GM23338 (cell line): ENCODE measurements at regions not wholly inside any gene's neighbourhood (a gene's known extent, or its start where the extent isn't known, plus 50 kb on each side); places are given as distances from the start of the nearest gene placed in this dataset.
"Not testable (repeated sequence)": the region's sequence is repeated elsewhere in the genome, so short reads cannot be mapped to it uniquely, and the experiment has no call there.

ENCODE experiments used
- ATAC-seq: fragments of 200-7000 bp; cut with Tn5 transposase; 3 replicates; pipeline ENCODE4 v1.9.1; 2020
- DNase-seq: peaks from one replicate; pipeline ENCODE4 v3.0.0-alpha.2; 2015; ENCODE audit warnings: low spot score
- H2AFZ ChIP-seq: fragments of 200-600 bp; sonication (generic); 2 replicates; pipeline ENCODE4 v1.8.0; 2016; ENCODE audit warnings: antibody characterized with exemption, mild to moderate bottlenecking, moderate library complexity
- H3F3A ChIP-seq: fragments of 200-600 bp; sonication (generic); replicated peaks from 2 replicates; pipeline ENCODE4 v1.8.0; 2017; ENCODE audit warnings: antibody characterized with exemption, mixed run types, low read depth
- H3K27ac ChIP-seq: fragments of 200-600 bp; sonication (generic); 2 replicates; pipeline ENCODE4 v1.6.1; 2016; ENCODE audit warnings: low read depth
- H3K27me3 ChIP-seq: fragments of 200-600 bp; sonication (generic); 2 replicates; pipeline ENCODE4 v1.8.0; 2016; ENCODE audit warnings: mild to moderate bottlenecking, mixed run types, moderate library complexity; ENCODE audit not compliant: insufficient read depth
- H3K36me3 ChIP-seq: fragments of 200-600 bp; sonication (generic); 2 replicates; pipeline ENCODE4 v1.8.0; 2016; ENCODE audit warnings: mild to moderate bottlenecking; ENCODE audit not compliant: insufficient read depth
- H3K4me1 ChIP-seq: fragments of 200-600 bp; sonication (generic); 2 replicates; pipeline ENCODE4 v1.8.0; 2016; ENCODE audit warnings: mild to moderate bottlenecking, moderate library complexity; ENCODE audit not compliant: insufficient read depth
- H3K4me2 ChIP-seq: fragments of 200-600 bp; sonication (generic); 2 replicates; pipeline ENCODE4 v1.7.1; 2017; ENCODE audit warnings: mixed run types
- H3K4me3 ChIP-seq: fragments of 200-600 bp; sonication (generic); 2 replicates; pipeline ENCODE4 v1.6.1; 2016; ENCODE audit warnings: mixed run types
- H3K79me2 ChIP-seq: fragments of 200-600 bp; sonication (generic); replicated peaks from 2 replicates; pipeline ENCODE4 v1.8.0; 2017; ENCODE audit warnings: mild to moderate bottlenecking; ENCODE audit not compliant: insufficient read depth
- H3K9me2 ChIP-seq: fragments of 200-600 bp; sonication (generic); 2 replicates; pipeline ENCODE4 v1.8.0; 2017; ENCODE audit not compliant: insufficient read depth
- H4K20me1 ChIP-seq: fragments of 200-600 bp; sonication (generic); replicated peaks from 2 replicates; pipeline ENCODE4 v1.8.0; 2017; ENCODE audit warnings: mild to moderate bottlenecking; ENCODE audit not compliant: insufficient read depth
- H3K27ac Mint-ChIP-seq: 2 replicates; pipeline ENCODE4 v1.8.0; 2020; ENCODE audit warnings: inconsistent platforms, mild to moderate bottlenecking, moderate library complexity, mixed read lengths
- H3K27me3 Mint-ChIP-seq: 3 replicates; pipeline ENCODE4 v1.8.0; 2022; ENCODE audit warnings: low read depth, mild to moderate bottlenecking, moderate library complexity, mixed read lengths, inconsistent platforms; ENCODE audit not compliant: insufficient read depth, poor library complexity
- H3K36me3 Mint-ChIP-seq: 3 replicates; pipeline ENCODE4 v1.8.0; 2021; ENCODE audit warnings: low read depth, mild to moderate bottlenecking, inconsistent platforms, moderate library complexity, mixed read lengths
- H3K4me1 Mint-ChIP-seq: 3 replicates; pipeline ENCODE4 v1.8.0; 2020; ENCODE audit warnings: mild to moderate bottlenecking, inconsistent platforms, mixed read lengths
- H3K4me3 Mint-ChIP-seq: 3 replicates; pipeline ENCODE4 v1.8.0; 2021; ENCODE audit warnings: moderate library complexity, mild to moderate bottlenecking, inconsistent platforms, mixed read lengths
- H3K9me3 Mint-ChIP-seq: 3 replicates; pipeline ENCODE4 v1.8.0; 2020; ENCODE audit warnings: moderate library complexity, mild to moderate bottlenecking, inconsistent platforms, mixed read lengths
- CREB1 ChIP-seq: fragments of 250-450 bp; sonication (Bioruptor Pico); IDR thresholded peaks from 2 replicates; pipeline ENCODE4 v1.5.0; 2020; ENCODE audit warnings: low read depth, mild to moderate bottlenecking, moderate library complexity
- CTCF ChIP-seq, 2 experiments: fragments of 200-600 bp in 1 of 2; sonication (generic) in 1 of 2; conservative IDR thresholded peaks; 2 replicates each; pipeline versions ENCODE4 v1.5.1 to v1.6.1; 2016 to 2017; ENCODE audit warnings: antibody characterized with exemption in 2 of 2, low read depth in 2 of 2, mild to moderate bottlenecking in 2 of 2, moderate library complexity in 1 of 2
- EZH2 ChIP-seq: fragments of 200-600 bp; sonication (generic); IDR thresholded peaks from one replicate; pipeline ENCODE4 v1.8.0; 2017; ENCODE audit warnings: antibody characterized with exemption, mild to moderate bottlenecking, low read depth; ENCODE audit not compliant: unreplicated experiment
- JUNB ChIP-seq: IDR thresholded peaks from one replicate; pipeline ENCODE4 v1.6.1; 2016; ENCODE audit warnings: antibody characterized with exemption; ENCODE audit not compliant: unreplicated experiment
- NANOG ChIP-seq: IDR thresholded peaks from 2 replicates; pipeline ENCODE4 v1.6.1; 2016; ENCODE audit warnings: antibody characterized with exemption, borderline replicate concordance
- POLR2AphosphoS5 ChIP-seq: IDR thresholded peaks from 2 replicates; pipeline ENCODE4 v1.6.1; 2016; ENCODE audit warnings: antibody characterized with exemption, low read depth
- STAT1 ChIP-seq: IDR thresholded peaks from one replicate; pipeline ENCODE4 v1.6.1; 2016; ENCODE audit warnings: antibody characterized with exemption; ENCODE audit not compliant: unreplicated experiment
- ZNF114 ChIP-seq: fragments of 250-450 bp; sonication (Bioruptor Pico); IDR thresholded peaks from 2 replicates; pipeline ENCODE4 v1.5.0; 2020; ENCODE audit warnings: mild to moderate bottlenecking, moderate library complexity
- ZNF331 ChIP-seq: fragments of 250-450 bp; sonication (Bioruptor Pico); IDR thresholded peaks from 2 replicates; pipeline ENCODE4 v1.5.0; 2020; ENCODE audit warnings: low read depth, mild to moderate bottlenecking, moderate library complexity
- TF ChIP-seq, protein P1 (sequence below): IDR thresholded peaks from one replicate; pipeline ENCODE4 v1.6.1; 2018; ENCODE audit warnings: antibody characterized with exemption; ENCODE audit not compliant: unreplicated experiment
- TF ChIP-seq, protein P2 (sequence below): IDR thresholded peaks from 2 replicates; pipeline ENCODE4 v1.6.1; 2016; ENCODE audit warnings: antibody characterized with exemption

DNA sequence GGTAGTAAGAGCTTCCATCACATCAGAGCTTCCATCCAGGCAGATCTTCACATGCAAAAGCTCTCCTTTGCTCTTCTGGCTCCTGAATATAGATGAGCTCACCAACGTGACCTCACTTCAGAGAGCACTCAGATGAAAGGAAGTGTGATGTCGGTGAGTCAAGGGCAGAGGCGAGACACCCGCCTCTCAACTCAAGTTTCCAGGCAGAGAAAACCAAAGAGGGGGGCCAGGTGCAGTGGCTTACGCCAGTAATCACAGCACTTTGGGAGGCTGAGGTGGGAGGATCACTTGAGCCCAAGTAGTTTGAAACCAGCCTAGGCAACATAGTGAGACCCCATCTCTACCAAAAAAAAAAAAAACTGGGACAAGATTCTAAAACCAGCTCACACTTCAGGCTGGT is 126.9 kb downstream of the DUSP6 start (continued):
- TF ChIP-seq, protein P1, sequence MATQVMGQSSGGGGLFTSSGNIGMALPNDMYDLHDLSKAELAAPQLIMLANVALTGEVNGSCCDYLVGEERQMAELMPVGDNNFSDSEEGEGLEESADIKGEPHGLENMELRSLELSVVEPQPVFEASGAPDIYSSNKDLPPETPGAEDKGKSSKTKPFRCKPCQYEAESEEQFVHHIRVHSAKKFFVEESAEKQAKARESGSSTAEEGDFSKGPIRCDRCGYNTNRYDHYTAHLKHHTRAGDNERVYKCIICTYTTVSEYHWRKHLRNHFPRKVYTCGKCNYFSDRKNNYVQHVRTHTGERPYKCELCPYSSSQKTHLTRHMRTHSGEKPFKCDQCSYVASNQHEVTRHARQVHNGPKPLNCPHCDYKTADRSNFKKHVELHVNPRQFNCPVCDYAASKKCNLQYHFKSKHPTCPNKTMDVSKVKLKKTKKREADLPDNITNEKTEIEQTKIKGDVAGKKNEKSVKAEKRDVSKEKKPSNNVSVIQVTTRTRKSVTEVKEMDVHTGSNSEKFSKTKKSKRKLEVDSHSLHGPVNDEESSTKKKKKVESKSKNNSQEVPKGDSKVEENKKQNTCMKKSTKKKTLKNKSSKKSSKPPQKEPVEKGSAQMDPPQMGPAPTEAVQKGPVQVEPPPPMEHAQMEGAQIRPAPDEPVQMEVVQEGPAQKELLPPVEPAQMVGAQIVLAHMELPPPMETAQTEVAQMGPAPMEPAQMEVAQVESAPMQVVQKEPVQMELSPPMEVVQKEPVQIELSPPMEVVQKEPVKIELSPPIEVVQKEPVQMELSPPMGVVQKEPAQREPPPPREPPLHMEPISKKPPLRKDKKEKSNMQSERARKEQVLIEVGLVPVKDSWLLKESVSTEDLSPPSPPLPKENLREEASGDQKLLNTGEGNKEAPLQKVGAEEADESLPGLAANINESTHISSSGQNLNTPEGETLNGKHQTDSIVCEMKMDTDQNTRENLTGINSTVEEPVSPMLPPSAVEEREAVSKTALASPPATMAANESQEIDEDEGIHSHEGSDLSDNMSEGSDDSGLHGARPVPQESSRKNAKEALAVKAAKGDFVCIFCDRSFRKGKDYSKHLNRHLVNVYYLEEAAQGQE, result no peak
- TF ChIP-seq, protein P2, sequence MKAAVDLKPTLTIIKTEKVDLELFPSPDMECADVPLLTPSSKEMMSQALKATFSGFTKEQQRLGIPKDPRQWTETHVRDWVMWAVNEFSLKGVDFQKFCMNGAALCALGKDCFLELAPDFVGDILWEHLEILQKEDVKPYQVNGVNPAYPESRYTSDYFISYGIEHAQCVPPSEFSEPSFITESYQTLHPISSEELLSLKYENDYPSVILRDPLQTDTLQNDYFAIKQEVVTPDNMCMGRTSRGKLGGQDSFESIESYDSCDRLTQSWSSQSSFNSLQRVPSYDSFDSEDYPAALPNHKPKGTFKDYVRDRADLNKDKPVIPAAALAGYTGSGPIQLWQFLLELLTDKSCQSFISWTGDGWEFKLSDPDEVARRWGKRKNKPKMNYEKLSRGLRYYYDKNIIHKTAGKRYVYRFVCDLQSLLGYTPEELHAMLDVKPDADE, result no peak
- no peak for TF ChIP-seq CTCF (conservative IDR thresholded peaks at IDR 0.05; ENCODE audit: low read depth in 2 of 2)

GRCh38 chr12:89222580-89222979 is 129.7 kb downstream of the DUSP6 start:
- H3K27ac Mint-ChIP-seq, ATAC-seq, H3K27ac ChIP-seq, H3K79me2 ChIP-seq, H3K9me3 Mint-ChIP-seq, H3F3A ChIP-seq, DNase-seq, H3K36me3 ChIP-seq, H3K4me3 ChIP-seq, H3K4me2 ChIP-seq, H3K9me2 ChIP-seq, H4K20me1 ChIP-seq, H3K27me3 ChIP-seq, H3K4me3 Mint-ChIP-seq: not testable (repeated sequence)
- peaks cover 16% of the 10 kb centered on the region for H3K4me1 ChIP-seq
- Mint-ChIP-seq H3K4me1 (peaks cover 29% of the 10 kb centered on the region), H3K27me3 (peaks cover 11% of the 10 kb centered on the region), H3K36me3 (peaks cover 14% of the 10 kb centered on the region; the same call in 2 of the 3 replicates)
- H2AFZ ChIP-seq, result peak overlapping the region; percentile 12; the same call in 1 of the 2 replicates

DNA sequence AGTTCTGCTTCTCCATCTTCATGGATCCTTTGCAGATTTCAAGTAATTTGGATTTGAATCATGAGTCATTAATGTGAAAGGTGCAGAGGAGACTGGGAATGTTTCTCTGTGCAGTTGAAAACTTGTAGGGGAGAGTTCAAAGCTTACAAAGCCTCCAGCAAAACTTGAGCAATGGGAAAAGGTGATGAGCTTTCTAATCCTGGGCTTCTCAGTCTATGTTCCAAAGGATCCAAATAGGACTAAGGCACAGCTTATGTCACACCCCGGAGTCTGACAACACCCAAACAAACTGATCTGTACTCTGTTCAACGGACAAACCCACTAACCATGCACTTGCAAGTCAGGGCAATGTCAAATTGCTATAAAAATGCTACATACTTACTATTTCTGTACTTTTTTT is 134.8 kb downstream of the DUSP6 start:
- no peak overlapping the region for H3K4me3 ChIP-seq
- H3K27ac Mint-ChIP-seq, result no peak overlapping the region
- H3K4me2 ChIP-seq, result no peak overlapping the region
- H3K36me3 Mint-ChIP-seq, result no peaks in the 10 kb centered on the region; the same call in 2 of the 3 replicates
- no peaks in the 10 kb centered on the region for H4K20me1 ChIP-seq
- no peaks in the 10 kb centered on the region for H3K9me2 ChIP-seq
- peaks cover 3% of the 10 kb centered on the region; the same call in 1 of the 3 replicates for H3K9me3 Mint-ChIP-seq
- H3K27me3 Mint-ChIP-seq, result no peaks in the 10 kb centered on the region
- no peaks in the 10 kb centered on the region for H3K4me1 ChIP-seq
- no peaks in the 10 kb centered on the region for H3K27me3 ChIP-seq
- no peak overlapping the region for H3K4me3 Mint-ChIP-seq
- no peaks in the 10 kb centered on the region for H3K79me2 ChIP-seq
- H3K36me3 ChIP-seq, result no peaks in the 10 kb centered on the region
- H3K4me1 Mint-ChIP-seq, result peaks cover 9% of the 10 kb centered on the region
- no peaks in the 10 kb centered on the region for H3F3A ChIP-seq
- DNase-seq (no peak), ATAC-seq (no peak)
- peak overlapping the region; percentile 94 for H2AFZ ChIP-seq
- no peak overlapping the region for H3K27ac ChIP-seq
- TF ChIP-seq ZNF114 (CRISPR knock-in tag) (no peak), EZH2 (no peak), ZNF331 (no peak), POLR2AphosphoS5 (no peak), STAT1 (no peak), NANOG (no peak), CREB1 (CRISPR knock-in tag) (no peak), CTCF (conservative IDR thresholded peaks at IDR 0.05; ENCODE audit: low read depth in 2 of 2) (no peak), JUNB (no peak)
- TF ChIP-seq, protein P2, result no peak
